HG02885 (cell line): ENCODE measurements at regions not wholly inside any gene's neighbourhood (a gene's known extent, or its start where the extent isn't known, plus 50 kb on each side); places are given as distances from the start of the nearest gene placed in this dataset.
"Not testable (repeated sequence)": the region's sequence is repeated elsewhere in the genome, so short reads cannot be mapped to it uniquely, and the experiment has no call there.

ENCODE experiments used
- ATAC-seq: cut with Tn5 transposase; IDR thresholded peaks from one replicate; pipeline ENCODE4 v1.9.1; 2021; ENCODE audit warnings: mild to moderate bottlenecking; ENCODE audit not compliant: unreplicated experiment, poor library complexity

DNA sequence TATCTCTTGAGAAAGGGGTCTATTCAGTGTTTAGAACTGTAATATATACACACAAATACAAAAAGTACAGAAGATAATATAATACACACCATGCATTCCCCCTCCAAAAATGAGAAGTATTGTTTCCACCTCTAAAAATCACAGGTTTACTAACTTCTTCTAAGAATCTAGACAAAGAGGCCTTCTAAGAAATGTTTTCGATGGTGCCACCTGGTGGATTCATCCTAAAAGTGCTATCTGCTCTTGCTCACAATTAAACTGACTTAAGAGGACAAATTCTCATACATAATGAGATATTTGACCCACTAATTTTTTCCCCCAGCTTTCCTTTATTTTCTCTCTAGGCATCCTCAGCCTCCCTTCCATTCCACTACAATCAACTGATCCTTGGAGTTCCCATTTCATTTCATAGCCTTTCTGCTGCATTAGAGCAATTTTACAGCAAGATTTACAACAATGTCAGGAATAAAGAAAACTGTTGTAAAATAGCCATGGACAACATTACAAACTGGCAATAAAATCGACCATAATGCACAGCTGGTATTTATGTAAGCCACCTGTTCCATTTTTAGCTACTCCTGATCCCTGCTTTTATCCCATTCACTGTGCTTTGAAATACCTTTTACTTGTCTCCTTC, 124.6 kb downstream of the ARRDC4 start:
- ATAC-seq = peak; percentile 52

DNA sequence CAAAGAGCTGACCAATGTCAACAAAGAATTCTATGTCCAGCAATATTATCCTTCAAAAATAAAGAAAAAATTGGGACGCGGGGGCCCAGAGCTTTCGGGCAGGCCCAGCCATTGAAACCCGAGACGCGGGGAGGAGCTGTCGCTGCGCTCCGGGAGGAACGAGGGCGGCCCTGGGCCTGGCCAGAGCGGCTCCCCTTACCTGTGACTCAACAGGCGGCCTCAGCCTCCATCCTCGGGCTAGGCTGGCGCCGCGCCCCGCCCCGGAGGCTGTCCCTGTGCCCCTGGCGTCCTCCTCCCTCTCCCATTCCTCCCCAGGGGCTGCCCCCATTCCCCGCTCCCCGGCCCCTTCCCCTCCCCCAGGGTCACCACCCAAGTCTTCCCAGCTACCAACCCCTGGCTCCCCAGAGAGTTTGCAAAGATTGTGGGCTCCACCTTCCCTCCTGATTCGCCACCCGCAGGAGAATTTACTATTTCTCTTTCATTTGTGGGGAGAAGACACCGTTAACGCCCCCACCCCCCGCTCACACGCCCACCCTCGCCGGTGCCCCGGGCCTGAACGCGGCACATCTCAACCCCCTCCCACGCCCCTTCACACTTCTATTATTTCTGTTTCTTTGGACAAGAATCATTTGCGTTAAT, 127.9 kb downstream of the ARRDC4 start:
- ATAC-seq = not testable (repeated sequence)

DNA sequence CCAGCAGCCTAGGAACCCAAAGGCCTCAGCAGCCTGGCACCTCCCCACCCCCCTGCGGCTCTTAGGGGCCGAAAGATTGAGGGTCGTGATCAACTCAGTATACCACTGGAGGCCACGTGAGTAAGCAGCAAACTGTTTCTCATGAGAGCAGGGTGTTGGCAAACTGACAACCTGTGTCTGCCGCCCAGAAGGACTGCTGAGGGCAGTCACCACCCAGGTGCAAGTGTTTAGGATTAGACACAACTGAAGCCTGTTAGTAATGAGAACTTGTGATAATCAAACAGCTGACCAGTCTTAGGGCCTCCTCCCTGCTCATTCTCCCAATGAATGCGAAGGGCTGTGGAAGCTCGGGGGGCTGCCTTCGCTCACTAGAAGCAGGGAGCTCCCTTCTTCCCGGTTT, 128.8 kb downstream of the ARRDC4 start:
- not testable (repeated sequence) for ATAC-seq

DNA sequence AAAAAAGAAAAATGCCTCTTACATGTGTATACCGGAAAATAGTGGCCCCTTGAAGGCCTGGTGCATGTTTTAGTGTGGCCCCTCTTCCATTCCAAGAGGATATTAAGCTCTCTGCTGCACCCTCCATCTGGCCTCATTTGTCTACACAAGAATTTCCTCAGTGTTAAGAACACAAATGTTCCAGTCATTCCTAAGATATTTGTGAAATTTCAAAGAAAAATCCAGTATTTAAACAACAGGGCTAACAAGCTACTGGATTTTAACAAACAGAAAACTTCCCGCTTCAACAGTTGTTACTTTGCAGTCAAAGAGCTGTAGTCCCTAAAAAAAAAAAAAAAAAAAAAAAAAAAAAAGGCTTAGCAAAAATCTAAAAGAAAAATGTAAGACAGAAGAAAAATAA, 137.5 kb downstream of the ARRDC4 start:
- ATAC-seq = not testable (repeated sequence)

DNA sequence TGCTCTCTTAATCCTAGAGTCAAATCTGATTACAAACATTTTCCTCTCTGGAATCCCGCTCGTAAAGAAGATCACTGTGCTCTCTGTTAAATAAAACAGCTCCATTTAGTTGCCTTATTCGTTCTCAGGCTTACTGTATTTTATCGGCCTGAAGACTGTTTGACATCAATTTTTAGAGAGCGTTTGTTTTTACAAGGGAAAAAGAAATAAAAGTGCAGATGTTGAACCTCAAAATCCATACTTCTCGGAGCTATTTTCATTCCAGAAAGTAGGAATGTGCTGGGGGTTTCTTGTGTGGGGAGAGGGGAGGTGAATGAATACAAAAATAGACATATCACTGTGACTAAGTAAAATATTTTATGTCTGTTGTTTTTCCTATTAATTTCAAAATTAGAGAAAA, 140.1 kb downstream of the ARRDC4 start:
- ATAC-seq = not testable (repeated sequence)

DNA sequence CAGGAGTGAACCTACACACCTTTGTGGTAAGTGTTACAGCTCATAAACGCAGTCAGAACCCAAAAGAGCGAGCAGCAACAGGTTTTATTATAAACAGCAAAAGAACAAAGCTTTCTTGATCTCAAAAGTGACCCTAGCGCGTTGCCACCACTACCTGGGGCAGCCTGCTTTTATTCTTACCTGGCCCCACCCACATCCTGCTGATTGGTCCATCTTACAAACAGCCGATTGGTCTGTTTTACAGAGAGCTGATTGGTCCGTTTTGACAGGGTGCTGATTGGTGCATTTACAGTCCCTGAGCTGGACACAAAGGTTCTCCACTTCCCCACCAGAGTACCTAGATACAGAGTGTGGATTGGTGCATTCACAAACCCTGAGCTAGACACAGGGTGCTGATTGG, 143.1 kb downstream of the ARRDC4 start:
- ATAC-seq = no peak

DNA sequence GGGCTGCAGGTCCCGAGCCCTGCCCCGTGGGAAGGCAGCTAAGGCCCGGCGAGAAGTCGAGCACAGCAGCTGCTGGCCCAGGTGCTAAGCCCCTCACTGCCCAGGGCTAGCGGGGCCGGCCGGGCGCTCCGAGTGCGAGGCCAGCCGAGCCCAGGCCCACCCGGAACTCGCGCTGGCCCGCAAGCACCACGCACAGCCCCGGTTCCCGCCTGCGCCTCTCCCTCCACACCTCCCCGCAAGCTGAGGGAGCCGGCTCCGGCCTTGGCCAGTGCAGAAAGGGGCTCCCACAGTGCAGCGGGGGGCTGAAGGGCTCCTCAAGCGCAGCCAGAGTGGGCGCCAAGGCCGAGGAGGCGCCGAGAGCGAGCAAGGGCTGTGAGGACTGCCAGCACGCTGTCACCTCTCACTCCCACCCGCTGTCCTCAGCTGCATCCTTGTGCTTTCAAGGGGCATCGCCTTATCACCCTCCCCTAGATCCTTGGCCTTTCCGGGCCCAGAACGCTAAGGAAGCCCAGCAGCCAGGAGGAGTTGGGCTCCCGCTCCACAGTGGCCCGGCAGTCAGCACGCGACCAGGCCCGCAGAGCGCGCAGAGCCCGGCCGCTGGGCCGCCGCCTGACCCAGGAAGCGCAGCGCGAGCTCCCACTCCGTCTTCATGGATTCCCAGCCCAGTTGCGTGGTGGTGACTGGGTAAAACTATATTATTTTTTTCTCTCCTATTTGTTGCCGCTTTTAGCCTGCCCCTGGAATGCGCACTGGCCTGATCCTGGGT, 144.1 kb downstream of the ARRDC4 start:
- not testable (repeated sequence) for ATAC-seq

DNA sequence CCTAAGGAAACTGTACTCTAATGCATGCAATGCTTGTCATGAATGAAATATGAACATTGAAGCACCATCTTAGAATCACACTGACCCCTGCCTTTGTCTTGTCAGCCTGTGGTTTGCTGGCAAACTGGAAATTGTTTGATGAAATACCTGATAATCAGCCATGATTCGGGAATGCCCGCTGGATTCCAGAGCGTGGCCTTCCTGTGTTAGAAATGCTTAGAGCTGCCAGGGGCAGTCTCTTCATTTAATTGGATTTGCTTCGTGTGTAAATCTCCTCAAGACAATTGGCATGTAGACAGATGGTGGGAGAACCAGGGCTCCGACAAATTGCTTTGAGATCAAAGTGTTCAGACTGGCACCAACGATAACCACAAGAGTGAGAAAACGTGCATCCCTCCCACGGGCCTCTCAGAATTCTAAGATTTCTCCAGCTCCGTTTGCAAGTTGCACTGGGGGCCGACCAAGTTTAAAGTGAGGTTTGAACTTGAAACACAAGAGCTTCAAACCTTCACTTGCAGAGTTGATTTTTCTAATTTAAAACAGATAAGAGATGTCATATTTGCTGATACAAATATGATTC, 146.2 kb downstream of the ARRDC4 start:
- ATAC-seq = not testable (repeated sequence)

DNA sequence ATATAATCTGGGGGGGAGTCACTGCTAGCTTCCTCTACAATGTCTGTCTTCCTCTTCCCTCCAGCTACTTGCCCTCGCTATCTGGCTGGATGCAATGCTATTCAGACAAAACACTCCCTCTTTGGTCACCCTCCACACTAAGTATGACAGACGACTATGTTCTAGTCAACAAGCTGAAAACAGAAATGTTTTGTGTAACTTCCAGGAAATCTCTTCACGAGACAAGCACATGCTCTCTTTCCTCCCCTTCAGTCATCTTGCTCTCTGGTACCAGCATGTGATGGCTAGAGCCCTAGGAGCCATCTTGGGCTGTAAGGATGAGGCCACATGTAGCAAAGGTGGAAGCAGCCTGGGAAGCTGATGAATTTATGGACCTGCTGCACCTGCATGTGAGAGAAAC, 151.3 kb downstream of the ARRDC4 start:
- ATAC-seq = no peak

DNA sequence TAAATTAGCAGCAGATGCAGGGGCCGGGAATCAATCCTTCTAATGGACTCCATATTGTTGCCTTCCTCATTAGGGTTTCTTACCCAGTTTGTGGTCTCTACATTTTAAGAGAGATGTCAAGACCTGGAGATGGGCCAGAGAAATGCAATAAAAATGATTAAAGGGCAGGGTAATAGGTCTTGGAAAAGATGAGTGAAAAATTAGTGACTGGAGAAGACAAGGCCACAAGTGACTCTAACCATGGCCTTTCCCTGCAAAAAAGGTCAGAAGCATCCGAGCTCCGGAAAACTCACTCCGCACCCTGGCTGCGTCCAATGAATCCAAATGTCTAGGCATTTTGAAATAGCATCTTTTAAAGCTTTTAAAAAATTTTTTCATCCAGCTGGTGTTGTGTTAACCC, 152.8 kb downstream of the ARRDC4 start:
- no peak for ATAC-seq

DNA sequence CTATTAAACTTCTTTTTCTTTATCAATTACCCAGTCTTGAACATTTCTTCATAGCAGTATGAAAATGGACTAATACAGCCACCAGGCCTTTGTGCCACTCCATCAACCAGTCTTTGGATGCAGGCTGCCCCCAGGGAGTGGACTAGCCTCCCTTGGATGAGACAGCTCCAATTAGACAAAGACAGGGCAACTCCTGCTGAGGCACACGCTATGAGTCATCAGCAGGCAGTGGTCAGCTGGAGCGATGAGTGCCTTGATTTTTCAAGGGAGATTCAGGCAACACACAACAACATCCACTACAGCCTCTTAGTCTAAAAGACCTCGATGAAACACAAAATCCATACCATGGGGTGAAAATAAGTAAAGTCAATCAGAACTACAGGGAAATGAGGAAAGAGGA, 160.1 kb downstream of the ARRDC4 start:
- ATAC-seq = no peak

DNA sequence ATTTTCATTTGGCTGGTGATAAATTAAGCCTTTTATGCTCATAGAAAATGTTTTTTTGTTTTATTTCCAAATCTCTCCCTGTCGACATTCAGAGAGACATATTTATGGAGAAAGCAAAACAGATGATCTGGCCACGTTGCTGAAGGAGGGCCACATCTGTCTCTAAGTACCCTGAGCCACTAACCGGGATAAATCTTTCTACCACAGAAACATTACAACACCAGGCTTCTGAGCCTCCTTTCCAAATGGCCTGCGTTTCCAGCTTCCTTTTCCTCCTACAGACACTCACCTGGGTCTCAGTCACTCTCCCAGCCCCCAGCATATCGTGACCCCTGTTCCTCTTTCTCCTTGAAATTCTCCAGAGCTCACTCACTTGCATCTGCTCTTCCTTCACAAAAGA, 161.0 kb downstream of the ARRDC4 start:
- ATAC-seq = no peak

DNA sequence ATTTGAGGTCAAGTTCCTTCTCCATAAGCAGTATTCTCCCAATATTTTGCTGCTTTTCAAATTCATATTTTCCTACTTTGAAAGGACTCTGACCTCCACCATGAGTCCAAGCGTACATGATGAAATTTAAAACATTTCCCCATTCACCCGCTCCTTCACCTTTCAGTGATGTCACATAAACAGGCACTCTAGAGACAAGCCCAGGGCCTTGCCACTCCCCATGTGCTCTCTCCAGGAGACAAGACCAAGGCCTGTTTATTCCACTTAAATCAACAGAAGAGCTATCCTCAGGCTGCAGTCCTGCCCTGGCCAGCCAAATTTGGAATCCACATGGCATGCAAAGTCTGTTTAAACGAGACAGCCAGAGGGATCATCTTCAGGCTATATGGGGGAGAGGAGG, 161.5 kb downstream of the ARRDC4 start:
- ATAC-seq = no peak

DNA sequence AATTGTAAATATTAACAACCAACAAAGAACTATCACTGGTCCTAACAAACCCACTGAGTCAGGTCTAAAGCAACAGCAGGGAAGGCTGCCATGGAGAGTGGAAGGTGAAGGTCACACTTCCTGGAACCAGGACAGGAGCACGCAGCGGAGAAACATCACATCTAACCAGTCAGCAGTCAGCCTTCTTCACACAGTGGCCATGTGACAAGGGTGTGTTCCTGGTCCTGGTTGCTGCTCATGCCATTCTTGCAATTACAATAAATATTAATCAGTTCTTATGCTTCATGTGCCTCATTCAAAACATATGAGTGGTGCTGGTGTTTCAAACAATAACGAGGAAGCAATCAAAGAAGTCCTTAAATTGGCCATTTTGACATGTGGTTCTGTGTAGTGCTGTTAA, 162.8 kb downstream of the ARRDC4 start:
- no peak for ATAC-seq

DNA sequence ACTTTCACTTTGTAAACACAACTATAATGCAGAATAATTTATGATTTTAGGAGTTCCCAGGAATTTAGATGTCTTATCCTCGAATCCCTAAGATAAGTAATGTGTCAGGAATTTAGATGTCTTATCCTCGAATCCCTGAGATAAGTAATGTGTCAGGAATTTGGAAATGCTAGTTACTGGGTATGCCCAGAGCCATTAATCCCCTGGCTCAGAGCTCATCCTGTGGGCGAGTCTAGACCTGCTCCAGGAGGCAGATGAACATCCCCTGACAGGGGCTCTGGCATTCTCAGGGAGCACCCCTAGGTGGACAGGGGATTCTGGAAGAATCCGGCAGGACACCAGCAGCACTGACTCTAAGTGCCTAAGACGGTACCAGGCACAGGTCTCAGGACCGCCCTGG, 163.3 kb downstream of the ARRDC4 start:
- ATAC-seq = no peak

DNA sequence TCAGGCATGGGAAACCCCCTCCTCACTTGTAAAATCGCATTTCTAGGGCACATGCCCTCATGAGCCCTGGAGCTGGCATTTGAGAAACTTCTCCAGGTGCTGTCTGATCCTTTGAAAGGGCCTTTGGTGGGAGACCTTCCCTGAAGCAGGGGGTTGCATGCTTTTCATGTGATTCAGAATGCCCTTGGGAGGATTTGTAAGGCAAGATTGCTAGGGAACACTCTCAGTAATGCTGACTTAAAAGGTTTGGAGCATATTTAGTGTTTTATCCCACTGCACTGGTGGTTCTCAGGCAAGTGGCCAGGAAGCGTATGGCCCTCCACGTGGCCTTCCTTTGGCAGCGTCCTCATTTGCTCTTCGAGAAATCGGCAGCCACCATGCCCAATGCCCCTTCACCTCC, 164.1 kb downstream of the ARRDC4 start:
- ATAC-seq = no peak

DNA sequence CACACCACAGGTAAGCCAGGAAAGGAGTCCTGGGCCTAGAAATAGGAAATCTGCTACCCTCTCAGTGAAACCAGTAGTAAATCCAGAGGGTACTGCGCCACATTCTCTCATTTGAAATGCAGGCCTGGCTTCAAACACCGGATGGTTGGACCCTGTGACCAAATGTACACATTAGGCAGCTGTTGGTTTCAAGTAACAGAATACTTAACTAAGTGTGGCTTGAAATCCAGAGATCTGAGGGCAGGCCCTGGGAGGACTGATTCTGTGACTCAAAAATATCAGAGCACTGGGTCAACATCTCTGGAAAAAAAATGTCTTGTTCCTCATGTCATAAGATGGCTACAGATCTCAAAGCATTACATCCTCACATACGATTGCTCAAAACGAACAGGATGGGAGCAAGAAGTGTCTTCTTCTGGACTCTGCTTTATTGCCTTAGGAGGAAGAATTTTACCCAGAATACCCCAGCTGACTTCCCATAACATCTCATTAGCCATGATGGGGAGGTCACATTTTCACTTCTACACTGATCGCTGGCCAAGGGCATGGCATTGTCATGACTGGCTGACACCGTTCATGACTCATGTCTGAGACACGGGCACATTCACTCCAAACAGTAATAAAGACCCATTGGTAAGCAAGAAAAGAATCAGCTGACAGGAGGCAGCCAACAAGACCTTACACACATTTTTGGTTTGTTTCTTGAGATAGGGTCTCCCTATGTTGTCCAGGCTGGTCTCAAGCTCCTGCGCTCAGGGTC, 166.0 kb downstream of the ARRDC4 start:
- no peak for ATAC-seq

DNA sequence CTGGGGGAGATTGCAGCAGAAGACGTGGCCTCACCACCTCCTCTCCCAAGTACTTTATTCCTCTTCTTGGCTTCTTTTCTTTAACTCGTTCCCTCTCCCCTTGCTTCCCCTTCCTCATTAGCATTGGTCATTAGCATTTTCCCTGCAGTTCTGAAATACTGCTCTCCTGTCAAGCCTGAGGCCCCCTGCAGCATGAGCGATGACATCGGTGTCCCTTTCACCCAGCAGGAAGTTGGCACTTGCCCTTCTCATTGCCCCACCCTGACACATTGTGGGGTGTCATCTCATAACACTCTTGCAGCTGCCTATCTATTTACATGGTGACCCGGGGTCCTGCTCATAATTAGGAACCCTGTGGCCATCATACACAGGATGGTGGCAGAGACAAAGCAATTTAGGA, 167.1 kb downstream of the ARRDC4 start:
- ATAC-seq = no peak

DNA sequence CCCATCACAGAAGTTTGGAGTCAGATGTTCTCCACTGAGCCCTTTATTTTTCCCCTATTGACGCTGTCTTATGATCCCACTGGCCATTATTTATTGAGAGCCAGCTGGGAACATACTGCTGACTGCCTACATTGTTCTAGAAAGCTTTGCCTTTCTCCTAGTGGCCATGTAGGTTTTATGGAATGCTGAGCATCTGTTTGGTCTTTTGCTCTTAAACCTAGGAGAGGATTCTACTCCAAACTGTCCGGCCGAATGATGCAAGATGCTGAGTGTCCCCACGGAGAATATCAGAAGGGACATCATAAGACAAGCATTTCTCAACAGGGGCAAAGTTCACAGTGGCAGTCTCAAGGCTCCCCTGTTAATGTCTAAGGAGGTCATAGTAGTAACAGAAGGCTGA, 171.4 kb downstream of the ARRDC4 start:
- ATAC-seq = no peak

DNA sequence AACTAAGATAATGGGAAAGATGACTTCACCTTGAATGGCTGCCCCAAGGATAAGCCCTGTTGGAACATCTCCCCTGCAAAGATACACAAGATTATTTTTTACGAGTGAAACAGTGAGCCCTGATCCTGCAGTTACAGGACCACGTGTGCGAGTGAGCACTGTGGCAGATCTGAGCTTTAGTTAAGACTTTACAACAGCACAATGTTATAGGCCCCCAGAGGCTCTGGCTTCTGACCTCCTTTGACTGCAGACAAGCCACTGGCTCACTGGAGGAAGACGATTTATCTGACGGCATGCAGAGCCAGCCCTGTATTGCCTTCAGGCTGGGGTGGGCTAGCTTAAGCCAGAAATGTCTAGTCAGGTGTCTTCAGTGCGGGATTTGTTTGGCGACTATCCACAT, 174.4 kb downstream of the ARRDC4 start:
- ATAC-seq = no peak

DNA sequence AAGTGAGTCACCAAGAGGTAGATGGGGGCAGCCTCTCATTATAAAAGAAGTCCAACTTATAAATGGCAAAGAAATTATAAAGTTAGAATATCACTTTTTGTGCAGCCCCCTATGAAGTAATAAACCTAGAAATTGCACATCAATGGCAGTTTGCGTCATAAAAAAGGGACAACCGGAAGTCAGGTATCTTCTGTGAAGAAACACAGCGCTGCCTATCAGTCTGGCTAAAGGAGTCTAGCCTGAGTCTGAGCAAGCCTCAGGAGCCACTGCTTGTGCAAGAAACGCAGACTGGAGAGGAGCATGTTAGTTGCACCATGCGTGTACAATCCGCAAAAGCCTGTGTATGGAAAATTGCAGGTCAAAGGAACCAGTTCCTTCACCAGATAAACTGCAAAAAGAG, 178.4 kb downstream of the ARRDC4 start:
- ATAC-seq = no peak
